Activated CD8-positive, alpha-beta memory T cell treated with anti-CD3 and anti-CD28 coated beads for 48 hours (primary cell): ENCODE measurements at regions not wholly inside any gene's neighbourhood (a gene's known extent, or its start where the extent isn't known, plus 50 kb on each side); places are given as distances from the start of the nearest gene placed in this dataset.

Source experiments
- DNase-seq, 3 experiments: peaks; one replicate each; pipeline ENCODE4 v3.0.0-alpha.2; 2020; ENCODE audit warnings: low read depth in 2 of 3, low spot score in 2 of 3

DNA sequence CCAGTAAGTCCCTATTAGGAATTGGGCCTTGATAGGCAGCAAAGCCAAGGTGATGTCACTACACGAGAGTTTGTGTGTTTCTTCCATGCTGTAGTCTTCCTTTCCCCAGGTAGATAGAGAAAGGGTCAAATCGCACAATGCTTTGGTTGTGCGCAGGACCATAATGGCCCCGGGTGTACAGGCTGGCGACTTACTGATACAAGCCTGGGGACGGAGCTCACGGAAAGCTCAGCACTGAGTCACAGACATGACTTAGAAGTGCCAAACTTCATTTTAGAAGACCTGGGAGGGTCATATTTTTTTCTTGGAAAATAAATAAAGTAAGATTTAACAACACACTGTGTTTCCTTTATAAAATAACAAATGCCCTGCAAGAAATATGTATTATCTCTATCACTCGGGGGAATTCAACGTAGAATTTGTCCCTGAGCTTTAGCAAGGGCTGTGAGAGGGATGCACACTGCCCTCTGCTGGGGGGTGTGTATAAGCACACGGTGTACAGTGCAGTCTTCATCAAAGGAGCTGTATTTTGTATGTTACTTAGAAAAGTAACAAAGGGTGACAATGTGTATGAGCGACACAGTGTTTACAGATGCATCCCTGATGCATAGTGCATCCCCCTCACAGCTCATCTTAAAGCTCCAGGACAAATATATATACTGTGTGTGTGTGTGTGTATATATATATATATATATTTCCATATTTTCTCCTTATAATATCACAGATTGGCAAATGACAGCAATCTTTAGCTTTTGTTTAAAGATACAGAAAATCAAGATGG, 254.5 kb upstream of the VEGFC start:
- peak; percentile 1 to 27 (median 23) for DNase-seq

DNA sequence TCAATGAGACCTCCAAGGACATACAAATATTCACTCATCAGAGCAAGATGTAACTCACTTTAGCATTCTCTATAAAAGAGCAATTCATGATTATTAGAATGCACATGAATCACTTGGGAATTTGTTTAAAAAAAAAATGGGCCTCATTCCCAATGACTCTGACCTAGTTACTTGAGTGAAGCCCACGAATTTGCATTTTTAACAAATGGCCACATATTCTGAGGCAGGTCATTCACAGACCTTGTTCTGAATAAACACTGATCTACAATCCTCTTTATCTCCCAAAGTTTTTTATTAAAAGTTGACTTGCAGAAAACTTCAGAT, 255.1 kb upstream of the VEGFC start:
- no peak for DNase-seq

GRCh38 chr4:177051473-177052060, 258.1 kb upstream of the NEIL3 start:
- no peak for DNase-seq

DNA sequence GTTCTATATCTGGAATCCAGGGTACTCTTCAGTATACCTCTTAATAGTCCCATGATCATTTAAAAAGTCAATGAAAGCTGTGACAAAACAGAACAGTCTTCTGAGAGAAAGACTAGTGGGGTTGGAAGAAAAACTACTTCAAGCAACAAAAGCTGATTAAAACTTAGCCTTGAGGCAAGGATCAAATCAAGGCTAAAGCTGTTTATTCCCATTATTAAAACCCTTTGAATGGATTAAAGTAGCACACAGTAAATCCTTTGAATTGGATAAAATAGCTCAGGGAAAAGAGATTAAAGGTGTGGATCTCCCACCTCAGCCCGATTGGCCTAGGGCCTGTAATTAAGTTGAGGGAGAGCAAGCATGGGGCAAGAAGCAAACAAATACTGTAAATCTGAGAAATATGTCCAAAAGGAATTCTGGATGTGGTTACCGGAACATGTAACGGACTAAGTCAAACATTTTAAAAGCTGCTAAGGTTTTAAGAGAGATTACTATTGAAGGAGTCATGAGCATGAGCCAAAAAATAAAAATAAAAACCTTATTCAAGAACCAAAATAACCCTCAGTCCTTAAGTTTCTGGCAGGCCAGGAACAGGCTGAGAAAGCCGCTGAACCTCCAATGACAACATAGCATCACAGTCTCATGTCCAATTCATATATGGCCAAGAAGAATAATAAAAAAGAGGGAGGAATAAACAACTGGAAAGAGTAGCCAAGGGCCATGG, 257.3 kb upstream of the NEIL3 start:
- DNase-seq: no peak

- DNase-seq: no peak
These were observed 252.5 kb upstream of the NEIL3 start for GRCh38 chr4:177057186-177057585.

GRCh38 chr4:177064116-177064515, 245.6 kb upstream of the NEIL3 start:
- DNase-seq: no peak

DNA sequence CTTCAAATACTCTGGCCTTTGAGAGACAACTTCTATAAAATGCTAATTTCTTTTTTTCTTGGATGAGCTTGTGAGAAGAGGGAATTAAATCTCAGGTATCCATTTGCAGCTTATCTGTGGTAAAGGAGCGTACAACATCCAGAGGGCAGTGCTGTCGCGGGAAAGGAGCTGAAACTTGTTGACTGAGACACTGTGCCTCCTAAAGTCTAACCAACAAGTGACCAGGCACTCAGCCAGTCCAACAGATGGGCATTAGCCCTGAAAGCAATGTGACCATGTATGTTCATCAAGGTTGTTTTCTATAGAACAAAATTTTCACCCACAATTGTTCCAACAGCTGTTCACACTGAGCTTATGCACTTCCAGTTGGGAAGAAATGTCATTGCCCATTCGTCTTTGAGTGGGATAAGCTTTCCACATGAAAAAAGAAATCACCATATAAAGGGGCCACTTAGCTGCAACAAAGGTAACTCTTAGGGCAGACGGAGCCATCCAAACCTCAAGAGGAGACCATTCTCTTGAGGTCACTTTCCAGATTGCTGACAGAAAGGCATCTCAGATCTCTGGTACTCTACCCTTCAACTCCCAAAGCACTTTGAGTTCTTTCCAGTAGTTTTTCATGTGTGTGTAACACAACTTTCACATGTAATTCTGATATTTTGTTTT, 244.8 kb upstream of the NEIL3 start:
- no peak for DNase-seq

GRCh38 chr4:177066746-177067145, 242.9 kb upstream of the NEIL3 start:
- no peak for DNase-seq

GRCh38 chr4:177070533-177071058, 239.1 kb upstream of the NEIL3 start:
- DNase-seq: no peak

DNA sequence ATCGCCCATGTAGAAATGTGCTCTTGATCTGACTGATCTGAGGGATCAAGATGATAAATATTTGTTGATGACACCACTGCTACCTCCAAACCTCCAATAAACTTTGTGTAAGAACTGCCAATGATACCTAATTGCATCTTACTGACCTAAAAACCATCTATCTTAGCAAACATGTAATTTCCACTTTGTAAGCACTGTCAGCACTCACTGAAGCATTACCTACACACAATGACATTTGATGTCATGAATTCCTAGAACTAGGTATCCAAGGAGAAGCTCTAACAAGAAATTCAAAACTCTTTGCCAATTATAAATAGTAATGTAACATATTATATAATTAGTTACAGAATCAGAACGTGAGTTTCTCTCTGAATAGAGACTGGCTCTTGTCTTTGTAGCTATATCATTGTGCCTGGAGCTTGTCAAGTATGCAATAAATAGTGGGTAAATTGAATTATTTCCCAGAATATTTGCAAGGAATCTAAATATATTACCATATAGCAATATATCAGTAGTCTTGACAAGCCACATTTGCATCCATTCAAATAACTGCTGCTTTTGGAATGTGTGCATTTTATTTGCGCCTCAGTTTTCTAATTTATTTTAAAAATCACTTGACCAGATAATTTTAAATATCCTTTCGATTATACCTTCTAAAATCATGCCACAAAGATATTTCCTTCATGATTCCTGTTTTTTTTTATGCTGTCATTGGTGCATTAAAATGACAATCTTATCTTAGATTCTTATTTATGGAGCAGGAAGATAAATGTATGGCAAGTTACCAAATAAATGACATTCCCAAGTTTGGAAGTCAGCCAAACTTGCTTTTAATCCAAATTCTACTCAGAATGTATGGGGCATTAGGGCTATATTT, 232.3 kb upstream of the NEIL3 start:
- no peak for DNase-seq

DNA sequence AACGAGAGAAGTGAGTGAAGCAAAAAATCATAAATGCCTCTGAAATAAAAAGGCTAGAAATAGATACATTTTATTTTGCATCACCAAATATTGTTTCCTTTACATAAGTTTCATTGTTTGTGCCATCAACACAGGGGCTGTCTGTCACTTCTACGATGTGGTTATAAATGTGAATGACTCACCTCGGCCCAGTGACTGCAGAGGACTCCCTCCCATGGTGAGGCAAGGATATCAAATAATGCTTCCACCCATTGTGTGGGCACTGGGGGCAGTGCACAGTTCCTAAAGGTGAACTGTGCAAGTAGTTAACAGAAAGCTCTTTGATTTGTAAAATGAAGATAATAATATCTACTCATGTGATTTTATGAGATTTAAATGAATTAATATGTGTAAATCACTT, 230.3 kb upstream of the NEIL3 start:
- no peak for DNase-seq

GRCh38 chr4:177080388-177080787, 229.3 kb upstream of the NEIL3 start:
- no peak for DNase-seq

DNA sequence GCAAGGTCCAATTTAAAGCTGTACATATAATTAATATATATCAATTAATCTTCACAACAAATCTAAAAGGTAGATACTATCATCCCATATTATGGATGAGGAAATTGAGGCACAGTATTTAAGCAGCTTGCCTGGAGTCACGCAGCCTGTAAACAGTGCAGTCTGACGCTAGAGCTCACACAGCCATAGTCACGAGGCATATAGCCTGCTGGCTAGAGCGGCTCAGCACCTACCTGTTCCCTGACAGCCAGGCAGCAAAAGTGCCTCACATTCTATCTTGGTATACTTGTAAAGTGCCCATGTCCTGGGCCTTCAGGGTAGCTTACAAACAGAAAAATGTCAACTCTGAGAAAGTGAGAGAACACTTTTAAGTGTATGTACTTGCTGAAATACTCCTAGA, 222.6 kb upstream of the NEIL3 start:
- DNase-seq: no peak

DNA sequence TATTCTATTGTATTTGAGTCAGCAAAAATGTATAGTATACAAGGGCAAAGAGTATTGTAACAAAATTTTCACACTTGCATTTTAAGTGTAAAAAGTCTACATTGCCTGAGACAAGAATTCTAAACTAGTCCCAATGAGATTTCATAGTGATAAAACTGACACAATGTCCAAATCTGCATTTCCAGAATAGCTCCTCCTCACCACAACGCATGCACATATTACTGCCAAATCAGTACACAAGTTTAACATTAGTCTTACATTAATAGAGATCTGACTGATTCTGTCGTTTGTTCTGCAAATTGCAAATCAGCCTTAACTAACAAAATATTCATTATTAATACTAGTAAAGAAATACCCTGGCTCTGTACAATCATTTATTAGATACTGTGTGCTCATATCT, 222.2 kb upstream of the NEIL3 start:
- DNase-seq: no peak

GRCh38 chr4:177091515-177091914, 218.2 kb upstream of the NEIL3 start:
- DNase-seq: no peak

DNA sequence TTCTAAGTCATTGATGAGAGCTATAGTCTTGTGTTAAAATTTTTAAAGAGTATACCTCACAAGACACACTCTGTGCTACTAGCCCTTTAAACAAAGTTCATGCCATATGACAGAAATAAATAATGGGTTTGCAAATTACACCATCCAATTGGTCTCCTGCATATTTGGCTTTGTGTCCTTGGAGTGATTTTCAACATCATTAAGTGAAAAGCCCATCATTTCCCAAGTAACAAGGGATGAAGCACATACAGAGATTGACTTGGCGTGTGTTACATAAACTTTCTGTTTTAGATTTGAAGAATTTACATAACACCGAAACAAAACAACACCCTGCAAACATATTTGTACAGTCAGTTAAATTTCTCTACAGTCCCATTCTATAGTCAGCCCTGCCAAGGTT, 216.9 kb upstream of the NEIL3 start:
- no peak for DNase-seq

DNA sequence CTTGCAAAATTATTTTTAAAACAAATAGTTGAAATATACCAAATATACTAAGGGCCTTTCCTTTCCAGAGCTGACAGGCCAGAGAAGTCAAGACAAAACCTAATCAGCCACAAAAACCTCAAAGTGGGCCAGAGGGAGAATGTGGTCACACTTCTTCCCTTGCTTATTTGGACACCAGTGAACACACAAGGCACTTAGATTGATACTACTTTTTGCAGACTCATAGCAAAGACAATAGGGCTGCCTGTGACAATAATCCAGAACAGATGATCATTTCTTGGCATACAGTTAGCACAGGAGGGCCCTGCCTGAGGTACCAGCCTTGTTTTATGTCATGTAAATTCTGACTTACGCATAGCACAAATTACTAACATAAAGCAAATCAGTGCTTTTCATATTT, 215.7 kb upstream of the NEIL3 start:
- DNase-seq: no peak

- no peak for DNase-seq
These were observed 212.4 kb upstream of the NEIL3 start for GRCh38 chr4:177097291-177097690.

- no peak for DNase-seq
These were observed 210.5 kb upstream of the NEIL3 start for GRCh38 chr4:177099211-177099610.

DNA sequence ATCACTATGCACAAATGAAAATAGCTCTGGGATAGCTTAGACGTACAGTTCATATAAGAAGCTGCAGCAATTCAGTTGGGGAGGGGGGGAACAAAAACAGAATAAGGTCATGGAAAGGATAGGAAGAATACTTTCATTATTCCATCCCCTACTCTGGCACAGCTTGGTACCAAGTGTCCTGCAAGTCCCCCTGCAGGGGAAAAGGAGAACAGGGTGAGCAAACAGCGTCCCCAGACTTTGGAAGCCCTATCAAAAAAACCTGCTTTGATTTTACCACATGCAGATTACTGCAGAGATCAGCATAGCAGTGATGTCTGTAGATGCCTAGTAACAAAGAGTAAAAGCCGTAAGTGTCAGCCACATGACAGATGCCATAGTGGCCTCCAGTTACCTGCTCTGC, 209.4 kb upstream of the NEIL3 start:
- DNase-seq: no peak

GRCh38 chr4:177103619-177104018, 206.1 kb upstream of the NEIL3 start:
- no peak for DNase-seq
